SK-N-SH (cell line): ENCODE measurements at regions not wholly inside any gene's neighbourhood (a gene's known extent, or its start where the extent isn't known, plus 50 kb on each side); places are given as distances from the start of the nearest gene placed in this dataset.

Experiments
- CTCF ChIP-seq: fragments of 200-600 bp; sonication (generic); IDR thresholded peaks from 2 replicates; pipeline ENCODE4 v1.6.1; 2017; ENCODE audit warnings: antibody characterized with exemption, mild to moderate bottlenecking, moderate library complexity
- EZH2phosphoT487 ChIP-seq: fragments of 200-600 bp; sonication (generic); IDR thresholded peaks from 2 replicates; pipeline ENCODE4 v1.6.1; 2017; ENCODE audit warnings: low read depth, mixed run types, mild to moderate bottlenecking, antibody characterized with exemption, moderate library complexity, borderline replicate concordance
- GABPA ChIP-seq: IDR thresholded peaks from 2 replicates; pipeline ENCODE4 v1.4.0; 2012; ENCODE audit warnings: low read depth, mild to moderate bottlenecking
- JUND ChIP-seq: IDR thresholded peaks from 2 replicates; pipeline ENCODE4 v1.4.0; 2012
- POLR2AphosphoS5 ChIP-seq: IDR thresholded peaks from 2 replicates; pipeline ENCODE4 v1.6.1; 2012; ENCODE audit warnings: low read depth, low read length
- RFX5 ChIP-seq: IDR thresholded peaks from 2 replicates; pipeline ENCODE4 v1.6.1; 2012; ENCODE audit warnings: mild to moderate bottlenecking, improper control_type of control experiment, low read length
- TCF12 ChIP-seq: IDR thresholded peaks from 2 replicates; pipeline ENCODE4 v1.4.0; 2012
- YY1 ChIP-seq: IDR thresholded peaks from 2 replicates; pipeline ENCODE4 v1.4.0; 2012; ENCODE audit warnings: low read depth, mild to moderate bottlenecking

- TF ChIP-seq TCF12 (no peak), CTCF (no peak), RFX5 (no peak), POLR2AphosphoS5 (no peak), GABPA (no peak), JUND (no peak), YY1 (no peak), EZH2phosphoT487 (no peak)
These were observed 236.4 kb downstream of the FOXA2 start for GRCh38 chr20:22348010-22348409.
